A673 (cell line): ENCODE measurements at regions not wholly inside any gene's neighbourhood (a gene's known extent, or its start where the extent isn't known, plus 50 kb on each side); places are given as distances from the start of the nearest gene placed in this dataset.

Source experiments
- EZH2 ChIP-seq: fragments of 200-600 bp; sonication (generic); IDR thresholded peaks from 2 replicates; pipeline ENCODE4 v1.6.1; 2017; ENCODE audit warnings: borderline replicate concordance, low read depth, mild to moderate bottlenecking, mixed read lengths, antibody characterized with exemption, low read length; ENCODE audit not compliant: poor library complexity, severe bottlenecking
- TF ChIP-seq, protein P1 (sequence below): fragments of 300-800, 200-600 bp; sonication (generic); conservative IDR thresholded peaks from 2 replicates; pipeline ENCODE4 v1.5.1; 2017; ENCODE audit warnings: low read depth, mild to moderate bottlenecking, antibody characterized with exemption, low read length, moderate library complexity, mixed read lengths

DNA sequence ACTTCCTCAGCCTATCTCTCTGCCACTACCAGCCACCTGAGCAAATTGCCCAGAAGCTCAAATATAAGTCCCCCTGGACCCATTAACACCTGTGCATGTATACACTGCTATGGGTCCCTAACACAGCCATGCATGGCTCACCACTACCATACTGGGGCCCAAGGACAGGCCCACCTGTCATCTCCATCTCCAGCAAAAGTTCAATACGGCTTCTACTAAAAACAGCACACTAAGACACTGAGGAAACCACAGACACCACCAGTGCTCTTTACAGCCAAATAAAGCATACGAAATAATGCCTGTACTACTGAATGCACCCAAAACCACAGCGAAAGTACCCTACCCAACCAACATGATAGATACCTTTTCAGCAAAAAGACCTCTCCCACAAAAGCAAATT, 85.6 kb upstream of the GHR start:
- TF ChIP-seq, protein P1, sequence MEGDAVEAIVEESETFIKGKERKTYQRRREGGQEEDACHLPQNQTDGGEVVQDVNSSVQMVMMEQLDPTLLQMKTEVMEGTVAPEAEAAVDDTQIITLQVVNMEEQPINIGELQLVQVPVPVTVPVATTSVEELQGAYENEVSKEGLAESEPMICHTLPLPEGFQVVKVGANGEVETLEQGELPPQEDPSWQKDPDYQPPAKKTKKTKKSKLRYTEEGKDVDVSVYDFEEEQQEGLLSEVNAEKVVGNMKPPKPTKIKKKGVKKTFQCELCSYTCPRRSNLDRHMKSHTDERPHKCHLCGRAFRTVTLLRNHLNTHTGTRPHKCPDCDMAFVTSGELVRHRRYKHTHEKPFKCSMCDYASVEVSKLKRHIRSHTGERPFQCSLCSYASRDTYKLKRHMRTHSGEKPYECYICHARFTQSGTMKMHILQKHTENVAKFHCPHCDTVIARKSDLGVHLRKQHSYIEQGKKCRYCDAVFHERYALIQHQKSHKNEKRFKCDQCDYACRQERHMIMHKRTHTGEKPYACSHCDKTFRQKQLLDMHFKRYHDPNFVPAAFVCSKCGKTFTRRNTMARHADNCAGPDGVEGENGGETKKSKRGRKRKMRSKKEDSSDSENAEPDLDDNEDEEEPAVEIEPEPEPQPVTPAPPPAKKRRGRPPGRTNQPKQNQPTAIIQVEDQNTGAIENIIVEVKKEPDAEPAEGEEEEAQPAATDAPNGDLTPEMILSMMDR: no peak
- TF ChIP-seq EZH2: no peak
